UCSD-AML1 (cell line): ENCODE measurements at regions not wholly inside any gene's neighbourhood (a gene's known extent, or its start where the extent isn't known, plus 50 kb on each side); places are given as distances from the start of the nearest gene placed in this dataset.
"Not testable (repeated sequence)": the region's sequence is repeated elsewhere in the genome, so short reads cannot be mapped to it uniquely, and the experiment has no call there.

Experiments
- DNase-seq: peaks from one replicate; lab custom pipeline; 2025; ENCODE audit not compliant: unreplicated experiment; lab: John Stamatoyannopoulos, UW

DNA sequence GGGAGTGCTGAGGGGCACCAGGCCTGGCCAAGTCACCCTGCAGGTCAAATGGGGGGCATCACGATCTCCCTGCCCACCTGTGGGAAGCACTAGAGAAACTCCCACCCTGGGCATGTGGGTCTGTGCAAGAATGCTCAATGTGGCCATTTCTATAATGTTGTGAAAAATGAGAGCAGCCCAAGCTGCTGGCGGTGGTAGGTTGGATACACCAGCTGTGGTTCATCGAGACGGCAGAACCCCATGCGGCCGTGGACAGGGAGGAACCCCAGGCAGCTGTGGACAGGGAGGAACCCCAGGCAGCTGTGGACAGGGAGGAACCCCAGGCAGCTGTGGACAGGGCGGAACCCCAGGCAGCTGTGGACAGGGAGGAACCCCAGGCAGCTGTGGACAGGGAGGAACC is 129.1 kb downstream of the BRD1 start:
- DNase-seq = not testable (repeated sequence)

GRCh38 chr22:49697047-49697446 is 130.6 kb downstream of the BRD1 start:
- DNase-seq = no peak

- no peak for DNase-seq
Observed at GRCh38 chr22:49694462-49695260, 133.0 kb downstream of the BRD1 start.

DNA sequence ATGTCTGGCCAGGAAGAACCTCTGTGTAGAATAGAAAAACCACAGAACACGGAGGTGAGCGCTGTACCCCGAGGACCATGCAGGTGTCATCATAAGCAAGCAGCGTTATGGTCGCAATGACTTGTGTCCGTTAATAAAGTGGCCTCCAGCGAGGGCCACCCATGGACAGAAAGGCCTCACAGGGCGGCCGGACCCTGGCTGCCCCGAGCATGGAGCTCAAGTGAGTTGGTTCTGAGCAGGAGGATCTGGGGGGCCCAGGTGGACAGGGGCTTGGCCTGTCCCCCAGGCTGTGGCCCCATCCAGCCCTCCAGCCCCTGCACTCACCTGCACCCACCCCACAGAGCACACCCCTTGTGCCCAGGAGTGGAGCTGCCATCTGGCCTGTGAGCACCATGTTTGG is 133.8 kb downstream of the BRD1 start:
- no peak for DNase-seq

- DNase-seq = no peak
Observed at GRCh38 chr22:49693416-49693815, 134.3 kb downstream of the BRD1 start.

DNA sequence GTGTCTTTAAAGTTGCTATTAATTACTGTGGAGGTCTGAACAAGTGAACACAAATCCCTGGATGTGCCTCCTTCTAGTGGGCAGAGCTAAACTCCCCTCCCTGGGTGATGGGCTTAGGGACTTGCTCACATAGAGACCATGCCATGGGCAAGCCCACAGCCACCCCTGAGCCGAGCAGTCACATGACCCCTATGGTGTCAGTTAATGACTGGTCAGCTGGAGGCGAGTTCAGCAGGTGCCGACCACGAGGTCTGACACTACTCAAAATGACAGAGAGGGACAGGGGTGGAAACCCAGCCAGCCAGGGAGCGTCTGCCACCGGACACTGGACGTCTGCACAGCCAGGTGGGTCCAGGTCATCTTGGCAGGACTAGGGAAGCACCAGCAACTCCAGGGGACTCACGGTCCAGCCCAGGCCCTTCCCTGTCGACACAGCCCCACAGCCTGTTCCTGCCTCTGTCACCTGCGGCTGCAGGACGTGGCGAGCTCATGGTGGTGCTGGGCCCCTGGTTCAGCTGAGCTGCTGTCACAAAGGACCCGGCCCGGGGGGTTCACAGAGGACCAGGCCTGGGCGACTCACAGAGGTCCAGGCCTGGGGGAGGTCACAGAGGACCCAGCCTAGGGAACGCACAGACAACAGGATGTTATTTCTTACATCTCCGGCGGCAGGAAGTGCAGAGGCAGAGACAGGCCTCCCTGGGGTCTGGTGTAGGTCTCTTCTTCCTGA is 135.0 kb downstream of the BRD1 start:
- DNase-seq = no peak

GRCh38 chr22:49691256-49691655 is 136.4 kb downstream of the BRD1 start:
- no peak for DNase-seq

- no peak for DNase-seq
Observed at GRCh38 chr22:49690454-49690853, 137.2 kb downstream of the BRD1 start.

- DNase-seq = no peak
Observed at GRCh38 chr22:49689858-49690257, 137.8 kb downstream of the BRD1 start.

DNA sequence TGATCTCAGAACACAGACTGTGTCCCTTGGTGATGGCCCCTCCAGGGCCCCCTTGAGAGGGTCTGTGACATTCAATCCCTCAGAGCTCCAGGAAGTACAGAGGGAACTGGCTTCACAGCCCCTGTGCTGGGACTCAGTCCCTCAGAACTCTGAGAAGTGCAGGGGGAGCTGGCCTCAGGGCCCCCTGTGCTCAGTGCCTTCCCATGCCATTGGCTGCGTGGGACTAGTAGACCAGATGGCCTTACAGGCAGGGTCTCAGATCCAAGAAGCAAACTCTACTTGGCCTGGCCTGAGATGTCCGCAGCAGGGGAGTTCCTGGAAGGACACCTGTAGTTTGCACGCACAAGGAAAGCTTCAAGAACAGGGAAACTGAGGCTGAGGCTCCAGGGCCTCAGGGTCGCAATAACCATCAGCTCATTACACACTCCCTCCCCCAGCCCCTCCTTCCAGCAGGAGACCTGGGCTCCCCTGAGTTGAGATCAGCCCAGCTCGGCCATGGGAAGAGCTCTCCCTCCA is 138.4 kb downstream of the BRD1 start:
- DNase-seq = no peak

DNA sequence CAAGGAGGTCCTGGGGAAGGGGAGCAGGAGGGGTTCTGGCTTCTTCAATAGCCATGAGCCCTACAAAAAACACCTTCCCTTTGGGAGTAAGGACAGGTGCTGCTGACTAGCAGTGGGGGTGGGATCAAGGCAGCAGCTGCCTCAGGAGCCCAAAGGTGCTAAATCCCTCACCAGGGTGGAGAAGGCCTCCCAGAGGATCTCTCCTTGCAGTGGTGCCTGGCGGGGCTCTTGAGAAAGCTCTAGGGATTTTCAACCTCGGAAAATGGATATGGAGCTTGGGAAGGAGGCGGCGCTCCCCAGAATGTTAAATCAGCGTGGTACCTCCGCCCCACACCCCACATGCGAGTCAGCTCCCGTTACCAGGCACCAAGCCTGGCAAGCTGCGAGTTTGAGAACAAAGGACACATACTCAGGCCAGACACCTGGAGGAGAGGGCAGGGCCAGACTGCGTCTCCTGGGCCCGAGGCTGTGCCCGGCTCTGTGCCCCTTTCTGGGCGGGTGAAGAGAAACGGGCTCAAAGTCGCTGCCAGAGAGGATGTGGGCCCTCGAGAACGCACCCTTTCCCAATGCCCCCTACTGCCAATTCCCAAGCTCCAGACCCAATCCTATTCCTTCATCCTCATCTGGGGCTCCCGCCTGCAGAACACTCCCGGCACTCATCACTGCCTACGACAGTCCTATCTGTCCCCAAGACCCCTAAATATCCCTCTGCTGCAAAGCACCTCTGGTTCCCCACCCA is 139.0 kb downstream of the BRD1 start:
- no peak for DNase-seq

DNA sequence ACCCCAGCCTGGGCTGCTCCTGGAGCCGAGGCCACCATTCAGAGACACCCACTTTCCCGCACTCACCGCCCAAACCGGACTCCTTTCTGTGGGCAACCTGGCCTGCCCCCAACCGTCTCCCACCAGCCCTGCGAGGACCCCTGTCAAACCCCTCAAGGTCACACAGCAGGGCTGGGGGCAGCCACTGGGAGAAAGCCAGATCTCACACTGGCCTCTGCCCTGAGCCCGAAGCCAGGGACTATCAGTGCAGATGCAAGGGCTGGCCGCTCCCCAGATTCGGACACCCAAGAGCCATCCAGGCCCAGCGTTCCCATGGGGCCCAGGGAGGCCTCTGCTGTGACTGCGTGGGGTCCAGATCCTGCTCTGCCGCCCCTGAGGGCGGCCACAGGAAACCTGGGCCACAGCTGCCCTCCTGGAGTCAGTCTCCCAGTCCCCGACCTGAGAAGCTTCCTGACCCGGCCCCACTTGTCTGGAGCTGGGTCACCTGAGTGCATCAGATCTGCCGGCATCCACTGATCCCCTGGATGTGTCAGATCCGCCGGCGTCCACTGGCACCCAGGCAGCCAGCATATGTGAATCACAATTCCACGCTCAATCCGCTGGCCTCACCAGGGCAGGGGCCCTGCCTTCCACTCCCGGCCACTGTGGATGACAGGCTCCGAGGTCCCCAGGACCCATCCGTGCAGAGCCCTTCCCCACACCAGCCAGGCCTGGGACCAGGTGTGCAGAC is 139.7 kb downstream of the BRD1 start:
- DNase-seq = no peak

- DNase-seq = no peak
Observed at GRCh38 chr22:49687333-49687732, 140.3 kb downstream of the BRD1 start.

DNA sequence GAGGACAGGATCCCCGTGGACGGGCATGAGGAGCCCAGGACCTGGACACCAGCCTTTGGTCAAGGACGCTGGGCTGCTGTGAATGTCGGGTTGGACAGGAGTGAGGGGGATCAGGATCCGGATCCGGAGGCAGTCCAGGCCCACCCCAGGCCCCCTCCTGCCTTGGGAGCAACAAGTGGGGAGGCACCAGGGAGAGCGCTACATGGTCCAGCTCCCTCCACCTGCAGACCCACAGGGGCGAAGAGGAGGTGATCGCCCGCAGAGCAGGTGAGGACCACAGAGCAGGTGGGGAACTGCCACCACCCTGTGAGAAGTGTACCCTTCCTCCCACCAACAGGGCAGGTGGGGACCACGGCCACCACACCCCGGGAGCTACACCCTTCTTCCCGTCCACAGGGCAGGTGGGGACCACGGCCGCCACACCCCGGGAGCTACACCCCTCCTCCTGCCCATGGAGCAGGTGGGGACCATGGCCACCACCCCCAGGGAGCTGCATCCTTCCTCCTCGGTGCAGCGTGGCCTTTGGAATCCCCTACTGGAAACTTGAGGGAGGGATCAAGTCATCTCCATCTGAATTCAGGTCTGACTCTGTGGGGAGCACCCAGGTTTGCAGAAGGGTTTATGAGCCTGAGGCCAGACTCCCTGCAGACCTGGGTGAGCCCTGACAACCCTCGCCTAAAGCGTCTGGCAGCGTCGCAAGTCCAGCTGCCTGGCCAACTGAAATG is 141.0 kb downstream of the BRD1 start:
- no peak for DNase-seq

GRCh38 chr22:49685686-49686085 is 142.0 kb downstream of the BRD1 start:
- no peak for DNase-seq

- DNase-seq = no peak
Observed at GRCh38 chr22:49685116-49685515, 142.6 kb downstream of the BRD1 start.

- no peak for DNase-seq
Observed at GRCh38 chr22:49683032-49683431, 144.6 kb downstream of the BRD1 start.

DNA sequence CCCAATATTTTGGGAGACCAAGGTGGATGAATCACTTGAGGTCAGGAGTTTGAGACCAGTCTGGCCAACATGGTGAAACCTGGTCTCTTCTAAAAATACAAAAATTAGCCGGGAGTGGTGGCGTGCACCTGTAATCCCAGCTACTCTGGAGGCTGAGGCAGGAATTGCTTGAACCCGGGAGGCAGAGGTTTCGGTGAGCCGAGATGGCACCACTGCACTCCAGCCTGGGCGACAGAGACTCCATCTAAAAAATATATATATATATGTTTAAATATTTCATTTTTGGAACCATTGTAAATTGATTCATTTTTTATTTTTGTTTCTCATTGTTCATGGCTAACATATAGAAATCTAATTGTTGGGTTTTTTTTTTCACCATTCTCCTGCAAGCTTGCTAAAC is 146.9 kb downstream of the BRD1 start:
- DNase-seq = not testable (repeated sequence)

DNA sequence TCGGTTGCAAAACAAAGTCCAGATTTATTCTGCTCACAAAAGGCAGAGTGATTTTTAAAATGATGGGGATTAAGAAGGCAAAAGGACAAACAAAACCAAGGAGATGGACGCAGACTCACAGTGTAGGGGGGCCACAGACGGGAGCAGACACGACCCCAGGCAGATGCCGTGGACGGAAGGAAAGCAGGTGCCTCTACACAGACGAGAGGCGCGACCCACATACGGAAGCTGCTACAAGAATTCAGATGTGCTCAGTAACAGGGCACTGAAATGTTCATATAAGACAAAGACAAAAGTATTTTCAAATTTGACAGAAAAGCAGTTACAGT is 148.9 kb downstream of the BRD1 start:
- DNase-seq = no peak

DNA sequence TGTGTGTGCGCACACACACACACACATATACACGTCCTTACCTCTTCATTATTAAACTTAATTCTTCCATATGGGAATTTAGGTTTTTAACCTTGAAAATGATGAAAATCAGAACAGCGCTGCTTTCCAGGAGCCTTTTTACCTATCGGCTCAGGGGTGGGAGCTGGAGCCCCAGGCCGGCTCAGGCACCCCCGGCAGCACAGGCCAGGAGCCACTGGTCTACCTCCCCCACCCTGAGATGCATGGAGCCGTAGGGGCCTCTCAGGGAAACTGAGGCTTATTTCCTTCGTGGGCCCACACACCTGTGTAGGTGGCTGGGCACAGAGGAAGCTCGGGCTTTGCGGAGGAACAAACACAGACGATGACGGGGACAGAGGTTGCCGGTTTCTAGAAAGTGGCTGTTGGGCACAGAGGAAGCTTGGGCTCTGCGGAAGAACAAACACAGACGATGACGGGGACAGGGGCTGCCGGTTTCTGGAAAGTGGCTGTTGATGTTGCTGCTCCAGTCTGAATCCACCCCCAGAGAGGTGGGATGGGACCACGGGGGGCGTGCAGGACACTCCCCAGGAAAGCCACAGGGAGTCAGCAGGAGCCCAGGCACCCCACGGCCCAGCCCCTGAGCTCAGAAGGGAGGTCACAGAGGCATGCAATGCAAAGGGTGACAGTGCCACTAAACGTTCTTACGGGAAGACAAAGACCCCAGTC is 149.4 kb downstream of the BRD1 start:
- no peak for DNase-seq
